Endometrium (tissue), 2 donors: ENCODE measurements at regions not wholly inside any gene's neighbourhood (a gene's known extent, or its start where the extent isn't known, plus 50 kb on each side); places are given as distances from the start of the nearest gene placed in this dataset.
"Not testable (repeated sequence)": the region's sequence is repeated elsewhere in the genome, so short reads cannot be mapped to it uniquely, and the experiment has no call there.

Experiments used
- FAIRE-seq: peaks from 2 replicates; lab custom pipeline; 2012; peaks lifted over from hg19 to GRCh38; lab: Jason Lieb, UNC
- donor health status: control.
- donor health status: control.

DNA sequence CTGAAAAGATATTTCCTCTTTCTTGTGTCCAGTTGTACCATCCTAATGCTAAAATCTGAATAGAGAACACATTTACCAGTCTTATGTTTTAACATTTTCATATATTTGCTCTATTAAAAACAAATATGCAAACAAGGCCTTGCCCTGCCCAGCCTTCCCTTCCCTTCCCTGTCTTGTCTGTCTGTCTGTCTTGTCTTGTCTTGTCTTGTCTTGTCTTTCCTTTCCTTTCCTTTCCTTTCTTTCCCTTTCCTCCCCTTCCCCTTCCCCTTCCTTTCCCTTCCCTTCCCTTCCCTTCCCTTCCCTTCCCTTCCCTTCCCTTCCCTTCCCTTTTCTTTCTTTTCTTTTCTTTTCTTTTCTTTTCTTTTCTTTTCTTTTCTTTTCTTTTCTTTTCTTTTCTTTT is 1103.5 kb downstream of the STIM2 start:
- no peak for FAIRE-seq

DNA sequence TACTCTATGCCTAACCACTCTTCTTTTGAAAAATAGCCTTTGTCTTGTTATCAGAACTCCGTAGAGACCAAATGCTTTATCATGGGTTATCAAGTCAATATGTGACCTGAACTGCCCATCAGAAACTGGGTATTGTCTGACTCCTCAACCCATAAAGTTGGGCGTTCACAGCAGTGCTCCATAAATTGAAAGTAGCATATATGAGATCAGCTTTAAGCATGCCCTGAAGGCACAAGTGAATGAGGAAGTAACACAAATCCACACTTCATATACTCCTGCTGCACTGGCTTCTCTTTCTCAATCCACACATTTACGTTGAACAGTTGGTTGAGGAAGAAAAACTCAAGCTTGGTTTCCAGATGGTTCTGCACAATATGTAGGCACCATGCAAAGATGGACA is 1106.0 kb downstream of the STIM2 start:
- no peak for FAIRE-seq

DNA sequence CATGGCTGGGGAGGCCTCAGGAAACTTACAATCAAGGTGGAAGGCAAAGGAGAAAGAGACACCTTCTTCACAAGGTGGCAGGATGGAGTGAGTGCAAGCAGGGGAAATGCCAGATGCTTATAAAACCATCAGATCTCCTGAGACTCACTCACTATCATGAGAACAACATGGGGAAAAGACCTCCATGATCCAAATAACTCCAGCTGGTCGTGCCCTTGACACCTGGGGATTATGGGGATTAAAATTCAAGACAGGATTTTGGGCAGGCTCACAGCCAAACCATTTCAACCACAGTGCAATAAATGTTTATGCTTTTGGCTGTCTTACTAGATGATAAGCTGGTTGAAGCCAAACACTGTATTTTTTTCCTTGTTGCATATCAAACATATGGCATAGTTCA is 1112.4 kb downstream of the STIM2 start:
- FAIRE-seq: no peak

DNA sequence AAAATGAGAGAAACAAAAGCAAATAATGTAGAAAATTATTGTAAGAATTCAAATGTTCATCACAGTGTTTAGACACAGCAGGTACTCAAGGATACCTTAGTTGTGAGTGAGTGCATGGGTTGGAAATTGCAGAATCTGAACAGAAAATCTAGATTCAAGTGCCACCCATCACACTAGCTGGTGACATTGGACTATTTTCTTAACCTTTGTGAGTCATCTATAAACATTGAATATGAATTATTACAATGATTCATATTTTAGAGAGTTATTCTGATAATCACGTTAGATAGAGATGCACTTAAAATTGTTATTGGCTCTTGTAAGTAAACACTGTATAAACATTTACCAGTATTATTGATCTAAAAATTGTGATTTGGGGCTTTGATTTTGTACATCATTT is 1113.1 kb downstream of the STIM2 start:
- no peak for FAIRE-seq

DNA sequence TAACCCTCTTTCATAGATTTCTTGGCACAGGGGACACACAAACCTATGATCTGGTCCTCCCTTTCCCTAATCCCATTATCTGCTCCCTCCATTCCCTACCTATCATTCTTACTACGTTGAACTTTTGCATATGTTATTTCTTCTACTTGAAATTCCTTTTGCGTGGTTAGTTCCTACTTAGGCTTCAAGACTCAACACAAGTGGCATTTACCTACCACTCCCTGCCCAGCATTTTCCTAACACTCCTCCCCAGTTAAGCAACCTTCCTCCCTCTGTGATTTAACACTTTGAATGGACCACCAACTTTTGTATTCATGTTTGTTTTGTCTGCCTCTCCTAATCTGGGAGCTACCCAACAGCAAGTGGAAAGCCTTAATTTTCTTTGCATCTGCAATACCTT is 1113.7 kb downstream of the STIM2 start:
- FAIRE-seq: no peak

DNA sequence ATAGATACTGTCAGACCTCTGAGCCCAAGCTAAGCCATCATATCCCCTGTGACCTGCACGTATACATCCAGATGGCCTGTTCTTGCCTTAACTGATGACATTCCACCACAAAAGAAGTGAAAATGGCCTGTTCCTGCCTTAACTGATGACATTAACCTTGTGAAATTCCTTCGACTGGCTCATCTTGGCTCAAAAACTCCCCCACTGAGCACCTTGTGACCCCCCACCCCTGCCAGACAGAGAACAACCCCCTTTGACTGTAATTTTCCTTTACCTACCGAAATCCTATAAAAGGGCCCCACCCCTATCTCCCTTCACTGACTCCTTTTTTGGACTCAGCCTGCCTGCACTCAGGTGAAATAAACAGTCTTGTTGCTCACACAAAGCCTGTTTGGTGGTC is 1114.2 kb downstream of the STIM2 start:
- not testable (repeated sequence) for FAIRE-seq

DNA sequence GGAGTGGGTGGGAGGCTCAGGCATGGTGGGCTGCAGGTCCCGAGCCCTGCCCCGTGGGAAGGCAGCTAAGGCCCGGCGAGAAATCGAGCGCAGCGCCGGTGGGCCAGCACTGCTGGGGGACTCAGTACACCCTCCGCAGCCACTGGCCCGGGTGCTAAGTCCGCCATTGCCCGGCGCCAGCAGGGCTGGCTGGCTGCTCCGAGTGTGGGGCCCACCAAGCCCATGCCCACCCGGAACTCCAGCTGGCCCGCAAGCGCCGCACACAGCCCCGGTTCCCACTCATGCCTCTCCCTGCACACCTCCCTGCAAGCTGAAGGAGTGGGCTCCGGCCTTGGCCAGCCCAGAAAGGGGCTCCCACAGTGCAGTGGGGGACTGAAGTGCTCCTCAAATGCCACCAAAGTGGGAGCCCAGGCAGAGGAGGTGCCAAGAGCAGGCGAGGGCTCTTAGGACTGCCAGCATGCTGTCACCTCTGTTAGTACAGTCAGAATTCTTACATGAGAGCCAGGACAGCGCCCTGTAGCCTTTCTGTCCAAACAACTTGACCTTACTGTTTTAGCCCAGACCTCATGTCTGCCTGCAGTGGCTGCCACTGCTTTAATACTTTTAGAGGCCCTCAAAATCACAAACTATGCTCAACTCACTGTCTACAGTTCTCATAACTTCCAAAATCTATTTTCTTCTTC is 1117.9 kb downstream of the STIM2 start:
- FAIRE-seq: not testable (repeated sequence)

DNA sequence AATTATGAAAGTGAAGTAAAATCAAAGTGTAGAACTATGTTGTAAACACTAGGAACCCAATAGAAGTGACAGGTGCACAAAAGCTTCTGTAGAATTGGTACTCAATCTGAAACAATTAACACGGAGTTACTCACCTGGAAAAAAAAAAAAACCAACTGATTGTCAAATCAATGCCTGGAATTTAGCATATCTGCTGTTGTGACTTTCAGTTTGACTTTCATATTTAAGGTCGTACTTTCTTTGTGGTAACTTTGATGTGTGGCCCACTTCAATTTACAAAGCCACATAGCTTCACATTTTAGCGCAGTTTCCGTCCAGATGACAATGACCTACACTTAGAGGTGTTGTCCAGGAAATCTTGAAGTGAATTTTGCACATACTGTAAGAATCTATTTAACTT is 1124.9 kb downstream of the STIM2 start:
- no peak for FAIRE-seq

DNA sequence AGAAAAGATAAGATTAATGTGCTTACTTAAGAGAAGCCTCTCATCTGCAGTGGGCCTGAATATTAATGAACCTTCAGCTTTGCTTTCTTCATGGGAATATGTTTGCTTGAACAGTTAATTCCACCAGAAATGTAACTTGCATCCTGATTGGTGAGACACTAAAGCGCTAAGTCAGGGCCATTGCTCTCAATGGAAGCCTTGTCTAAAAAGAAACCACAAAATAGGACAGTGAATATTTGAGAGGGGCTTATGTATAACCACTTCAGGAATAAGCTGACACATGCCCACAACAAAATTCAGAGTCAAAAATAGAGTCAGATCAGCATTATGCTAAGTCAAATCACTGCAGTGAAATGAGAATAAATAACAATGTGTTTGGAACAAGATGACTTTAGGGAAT is 1125.8 kb downstream of the STIM2 start:
- FAIRE-seq: no peak

DNA sequence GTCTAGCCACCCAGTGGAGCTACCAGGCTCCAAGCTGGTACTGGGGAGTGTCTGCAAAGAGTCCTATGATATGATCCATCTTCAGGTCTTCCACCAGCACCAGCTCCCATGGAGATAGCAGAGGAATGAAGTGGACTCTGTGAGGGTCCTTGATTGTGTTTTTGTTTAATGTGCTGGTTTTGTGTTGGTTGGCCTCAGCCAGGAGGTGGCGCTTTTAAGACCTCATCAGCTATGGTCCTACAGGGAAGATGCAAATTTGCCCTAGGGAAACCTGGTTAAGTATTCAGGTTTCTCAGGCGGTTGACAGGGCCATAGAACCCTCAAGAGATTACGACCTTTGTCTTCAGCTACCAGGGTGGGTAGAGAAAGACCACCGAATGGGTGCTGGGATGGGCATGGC is 1141.1 kb downstream of the STIM2 start:
- no peak for FAIRE-seq

DNA sequence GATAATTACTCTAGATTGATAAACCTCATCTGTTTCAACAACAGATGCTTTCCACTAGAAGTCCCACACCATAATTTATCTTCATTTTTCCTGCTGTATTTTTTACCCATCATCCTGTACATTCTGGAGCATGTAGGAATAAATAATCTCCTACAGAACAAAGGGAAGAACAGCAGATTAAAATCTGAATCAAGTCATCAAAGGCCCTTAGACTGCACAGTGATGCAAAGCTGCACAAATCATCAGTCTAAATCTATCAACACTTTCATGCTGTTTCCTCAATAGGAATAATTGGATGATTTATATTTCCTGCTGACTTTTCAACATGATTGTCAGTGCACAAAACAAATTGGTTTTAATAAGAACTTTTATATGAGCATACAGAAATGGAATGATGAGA is 1143.9 kb downstream of the STIM2 start:
- no peak for FAIRE-seq

DNA sequence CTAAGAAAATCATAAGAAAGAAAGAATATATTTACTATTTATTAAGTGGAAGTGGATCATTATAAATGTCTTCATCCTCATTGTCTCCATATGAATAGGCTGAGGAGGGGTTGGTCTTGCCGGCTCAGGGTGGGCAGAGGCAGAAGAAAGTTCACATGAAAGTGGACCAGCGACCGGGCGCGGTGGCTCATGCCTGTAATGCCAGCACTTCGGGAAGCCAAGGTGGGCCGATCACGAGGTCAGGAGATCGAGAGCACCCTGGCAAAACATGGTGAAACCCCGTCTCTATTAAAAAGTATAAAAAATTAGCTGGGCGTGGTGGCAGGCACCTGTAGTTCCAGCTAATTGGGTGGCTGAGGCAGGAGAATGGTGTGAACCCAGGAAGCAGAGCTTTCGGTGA is 1145.4 kb downstream of the STIM2 start:
- no peak for FAIRE-seq

DNA sequence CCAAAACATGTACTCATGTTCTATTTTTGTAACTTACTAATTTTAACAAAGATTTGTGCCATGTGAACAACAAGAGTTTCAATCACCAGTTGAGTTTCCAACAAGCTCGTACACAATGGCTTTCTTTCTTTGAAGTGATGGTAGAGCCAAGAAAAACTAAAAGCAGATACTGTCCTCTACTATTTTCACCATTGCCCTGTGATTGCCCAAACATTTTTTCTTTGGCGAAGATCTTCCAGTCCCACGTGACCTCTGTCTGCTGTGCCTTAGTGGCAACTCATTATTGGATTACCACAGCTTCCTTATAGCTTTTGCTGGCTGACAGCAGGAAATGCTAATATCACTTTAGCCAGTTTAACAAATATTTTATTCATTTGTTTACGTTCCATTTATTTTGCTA is 1147.1 kb downstream of the STIM2 start:
- no peak for FAIRE-seq

DNA sequence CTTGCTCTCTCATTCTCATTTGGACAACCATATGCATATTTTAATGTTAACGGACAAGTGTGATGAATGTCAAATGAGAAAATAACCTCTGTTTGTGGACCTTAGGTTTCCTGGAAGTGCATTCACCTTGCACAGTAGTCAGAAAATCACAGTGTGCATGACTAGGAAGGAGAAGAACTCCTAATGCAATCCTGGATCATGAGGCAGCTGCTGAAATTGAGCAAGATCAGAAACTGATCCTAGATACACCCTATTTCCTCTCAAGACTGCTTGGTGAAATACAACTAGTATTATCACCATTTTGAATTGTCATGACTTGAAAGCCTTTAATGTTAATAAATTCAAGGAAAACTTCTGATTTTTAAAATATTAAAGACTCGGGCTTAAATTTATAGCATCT is 1148.9 kb downstream of the STIM2 start:
- FAIRE-seq: no peak

DNA sequence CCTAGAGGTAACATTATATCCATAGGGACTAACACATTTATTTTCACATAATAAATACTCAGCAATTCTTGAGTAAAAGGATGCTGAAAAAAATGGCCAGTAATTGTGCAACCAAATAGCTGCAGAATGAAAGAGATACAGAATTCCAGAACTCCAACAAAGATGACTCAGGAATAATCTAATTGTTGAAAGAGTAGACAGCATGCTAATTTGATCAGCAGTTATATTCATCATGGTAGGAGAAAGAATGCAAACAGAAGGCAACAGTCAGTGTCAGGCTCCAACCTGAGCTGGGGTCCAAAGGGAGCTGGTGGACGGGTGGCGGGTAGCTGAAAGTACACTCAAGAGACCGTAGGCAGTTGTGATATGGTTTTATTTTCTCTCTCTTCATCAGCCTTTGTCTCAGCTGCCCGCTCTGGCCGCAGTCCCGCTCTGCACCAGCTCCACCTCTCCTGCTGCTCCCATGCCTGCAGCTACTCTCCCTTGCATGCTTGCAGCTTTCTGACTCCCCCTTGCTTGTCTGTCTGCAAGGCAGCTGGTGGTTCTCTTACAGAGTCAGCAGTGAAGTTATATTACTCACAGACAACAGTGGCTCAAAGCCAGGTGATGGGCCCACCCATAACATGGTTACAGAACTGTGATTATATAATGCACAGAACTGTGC is 1150.1 kb downstream of the STIM2 start:
- no peak for FAIRE-seq

DNA sequence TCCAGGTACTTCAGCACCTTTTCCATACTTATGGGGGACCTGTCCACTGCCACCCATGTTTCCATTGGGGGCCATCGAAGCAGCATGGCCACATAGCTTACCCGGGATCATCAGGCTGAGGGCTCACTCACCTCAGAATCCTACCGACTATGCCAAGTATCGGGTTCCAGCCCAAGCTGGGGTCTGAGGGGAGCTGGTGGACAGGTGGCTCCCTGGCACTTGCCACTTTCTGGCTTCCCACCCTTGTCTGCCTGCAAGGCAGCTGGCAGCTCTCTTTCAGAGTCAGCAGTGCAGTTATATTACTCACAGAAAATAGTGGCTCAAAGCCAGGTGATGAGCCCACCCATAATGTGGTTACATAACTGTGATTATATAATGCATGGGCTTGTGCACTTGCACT is 1153.8 kb downstream of the STIM2 start:
- no peak for FAIRE-seq

DNA sequence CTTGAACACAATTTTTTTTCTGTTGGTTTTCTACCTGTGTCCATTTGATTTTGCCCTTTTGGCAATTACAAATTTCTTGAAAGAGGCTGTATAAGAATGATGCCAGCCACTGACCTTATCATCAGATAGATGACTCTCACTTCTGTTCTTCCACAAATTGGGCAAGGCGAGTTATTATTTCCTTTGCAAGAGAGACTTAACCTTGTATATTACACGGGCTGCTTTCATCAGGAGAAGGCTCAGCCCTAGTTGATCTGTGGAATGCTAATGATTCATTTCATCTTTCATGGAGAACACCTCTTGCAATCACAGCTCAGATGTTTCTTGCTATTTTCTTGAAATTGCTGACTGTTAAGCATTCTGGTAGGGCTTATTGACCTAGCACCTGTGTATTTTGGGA is 1155.4 kb downstream of the STIM2 start:
- no peak for FAIRE-seq

DNA sequence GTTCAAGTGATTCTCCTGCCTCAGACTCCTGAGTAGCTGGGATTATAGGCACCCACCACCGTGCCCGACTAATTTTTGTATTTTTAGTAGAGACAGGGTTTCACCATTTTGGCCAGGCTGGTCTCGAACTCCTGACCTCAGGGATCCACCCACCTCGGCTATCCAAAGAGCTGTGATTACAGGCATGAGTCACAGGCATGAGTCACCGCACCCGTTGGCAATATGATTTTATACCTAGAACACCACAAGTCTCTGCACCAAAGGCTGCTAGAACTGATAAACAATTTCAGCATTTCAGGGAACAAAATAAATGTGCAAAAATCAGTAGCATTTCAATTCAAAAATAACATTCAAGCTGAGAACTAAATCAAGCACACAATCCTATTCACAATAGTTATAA is 1177.6 kb downstream of the STIM2 start:
- not testable (repeated sequence) for FAIRE-seq

DNA sequence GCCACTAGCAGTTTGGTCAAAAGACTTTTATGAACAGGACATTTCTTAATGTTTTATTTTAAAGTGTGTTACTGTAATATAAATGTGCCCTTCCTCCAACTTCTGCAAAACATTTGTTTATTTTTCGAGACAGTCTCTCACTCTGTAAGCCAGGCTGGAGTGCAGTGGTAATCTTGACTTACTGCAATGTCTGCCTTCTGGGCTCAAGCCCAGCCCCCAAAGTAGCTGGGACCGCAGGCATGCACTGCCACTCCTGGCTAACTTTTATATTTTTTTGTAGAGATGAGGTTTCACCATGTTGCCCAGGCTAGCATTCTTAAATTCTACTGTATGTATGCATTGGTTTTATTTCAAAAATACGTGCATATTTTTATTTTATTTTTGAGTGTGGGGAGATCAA is 1201.9 kb downstream of the STIM2 start:
- FAIRE-seq: no peak

DNA sequence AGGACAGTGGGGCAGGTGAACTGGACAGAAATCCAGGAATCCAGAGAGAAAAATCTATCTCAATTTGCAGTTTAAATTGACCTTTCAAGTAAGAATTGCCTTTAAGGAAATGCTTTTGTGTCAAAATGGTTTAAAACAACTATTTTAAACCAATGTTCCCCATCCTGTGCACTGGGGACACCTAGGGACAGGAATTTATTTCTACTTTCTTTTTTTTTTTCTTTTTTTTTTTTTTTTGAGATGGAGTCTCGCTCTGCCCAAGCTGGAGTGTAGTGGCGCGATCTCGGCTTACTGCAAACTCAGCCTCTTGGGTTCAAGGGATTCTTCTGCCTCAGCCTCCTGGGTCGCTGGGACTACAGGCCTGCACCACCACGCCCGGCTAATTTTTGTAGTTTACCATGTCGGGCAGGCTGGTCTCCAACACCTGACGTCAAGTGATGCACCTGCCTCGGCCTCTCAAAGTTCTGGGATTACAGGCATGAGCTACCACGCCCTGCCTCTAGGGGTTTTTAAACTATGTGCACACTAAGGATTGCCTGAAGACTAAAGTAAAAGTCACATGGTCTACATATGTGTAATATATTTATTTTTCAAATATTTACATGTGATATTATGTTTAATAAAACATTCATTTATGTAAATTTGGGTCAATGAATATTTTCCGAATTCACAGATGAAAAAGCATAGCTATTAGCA is 1213.4 kb downstream of the STIM2 start:
- no peak for FAIRE-seq

DNA sequence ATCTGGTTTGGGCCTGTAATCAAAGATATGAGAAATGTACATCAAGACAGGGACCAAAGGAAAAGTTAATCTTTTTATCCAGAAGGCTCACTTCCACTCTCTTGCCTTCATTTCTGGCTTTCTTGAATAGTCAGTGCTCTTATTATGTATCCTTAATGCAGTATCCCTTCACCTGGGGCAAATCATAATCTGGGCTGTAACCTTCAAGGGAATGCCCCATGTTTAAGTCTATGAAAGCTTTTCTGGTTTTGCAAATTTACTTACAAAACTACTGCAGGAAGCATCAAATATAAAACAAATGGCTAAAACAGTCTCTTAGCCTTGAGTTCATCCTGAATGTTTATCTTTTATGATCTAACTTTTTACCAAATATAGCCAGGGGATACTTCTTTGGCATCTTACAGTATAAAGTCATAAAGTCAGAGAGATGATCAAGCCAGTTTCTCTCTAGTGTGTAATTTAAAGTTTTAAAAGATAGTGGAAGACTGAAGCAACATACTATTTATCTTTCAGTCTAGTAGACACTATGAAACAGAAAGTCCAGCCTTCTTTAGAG is 1214.8 kb downstream of the STIM2 start:
- no peak for FAIRE-seq

DNA sequence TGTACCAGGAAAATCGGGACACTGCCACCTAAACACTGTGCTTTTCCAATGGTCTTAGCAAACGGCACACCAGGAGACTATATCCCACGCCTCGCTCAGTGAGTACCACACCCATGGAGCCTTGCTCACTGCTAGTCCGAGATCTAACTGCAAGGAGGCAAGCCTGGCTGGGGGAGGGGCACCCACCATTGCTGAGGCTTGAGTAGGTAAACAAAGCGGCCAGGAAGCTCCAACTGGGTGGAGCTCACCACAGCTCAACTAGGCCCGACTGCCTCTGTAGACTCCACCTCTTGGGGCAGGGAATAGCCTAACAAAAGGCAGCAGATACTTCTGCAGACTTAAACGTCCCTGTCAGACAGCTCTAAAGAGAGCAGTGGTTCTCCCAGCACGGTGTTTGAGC is 1216.6 kb downstream of the STIM2 start:
- FAIRE-seq: not testable (repeated sequence)

DNA sequence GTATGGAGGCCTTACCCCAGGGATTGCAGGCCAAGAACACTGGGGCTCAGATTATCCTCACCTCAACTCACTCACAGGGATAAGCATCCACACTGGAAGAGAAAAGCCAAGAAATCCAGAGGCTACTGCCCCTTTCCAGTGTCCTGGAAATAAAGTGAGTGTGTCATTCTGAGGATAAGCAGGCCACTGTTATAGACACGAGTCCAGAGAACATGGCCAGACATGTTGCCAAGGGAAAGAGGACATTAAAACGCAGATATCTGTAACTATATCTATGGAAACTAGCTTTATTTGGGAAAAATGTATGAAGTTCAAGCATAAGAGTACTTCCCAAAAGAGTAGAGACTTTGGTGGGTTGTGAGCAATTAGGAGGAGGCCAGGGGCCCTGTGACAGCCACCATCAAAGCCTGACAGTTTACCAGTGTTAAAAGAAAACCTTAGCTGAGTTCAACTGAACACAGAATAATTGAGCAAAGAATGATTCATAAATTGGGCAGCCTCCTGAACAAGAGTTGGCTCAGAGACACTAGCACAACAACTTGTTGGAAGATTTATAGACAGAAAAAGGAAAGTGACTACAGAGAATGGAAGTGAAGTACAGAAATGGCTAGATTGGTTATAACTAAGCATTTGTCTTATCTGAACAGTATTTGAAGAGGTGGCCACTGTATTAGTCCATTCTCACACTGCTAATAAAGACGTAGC is 1222.2 kb downstream of the STIM2 start:
- FAIRE-seq: no peak
